ENCODE measurements at regions not wholly inside any gene's neighbourhood (a gene's known extent, or its start where the extent isn't known, plus 50 kb on each side); places are given as distances from the start of the nearest gene placed in this dataset.

DNA sequence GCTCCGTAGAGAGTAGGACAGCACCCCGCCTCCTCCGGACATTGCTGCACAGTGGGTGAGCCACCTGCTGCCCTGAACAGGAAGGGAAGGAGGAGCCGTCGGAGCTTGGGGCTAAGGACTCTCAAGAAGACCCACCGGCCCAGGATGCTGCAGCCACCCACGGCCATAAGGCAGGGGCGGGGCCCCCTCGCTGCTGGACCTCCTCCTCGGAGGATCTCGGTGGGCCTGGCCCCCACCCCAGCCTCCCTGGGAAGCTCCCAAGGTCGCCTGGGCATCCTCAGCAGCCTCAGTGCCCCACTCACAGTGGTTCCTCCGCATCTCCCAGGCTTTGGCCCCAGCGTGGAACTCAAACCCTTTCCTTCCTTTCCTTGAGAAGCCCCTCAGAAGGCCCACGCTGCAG, 68.6 kb upstream of the DIO3 start:
- Histone ChIP-seq H3K4me1 (ENCODE audit: low read length) (no peaks in the 10 kb centered on the region), H3K36me3 (replicated peaks; ENCODE audit: low read depth, low read length) (no peaks in the 10 kb centered on the region), H3K27ac (ENCODE audit: low read length) (no peak overlapping the region), H3K4me3 (ENCODE audit: low read length) (no peak overlapping the region), H3K27me3 (ENCODE audit: low read depth, low read length) (no peaks in the 10 kb centered on the region), H3K9me3 (ENCODE audit: insufficient read depth, low read length) (no peaks in the 10 kb centered on the region), H3K4me2 (ENCODE audit: low read length) (no peak overlapping the region), H3K9ac (ENCODE audit: low read length) (no peak overlapping the region), H4K20me1 (ENCODE audit: insufficient read depth, low read length) (no peaks in the 10 kb centered on the region), H2AFZ (ENCODE audit: low read depth, low read length) (no peak overlapping the region), H3K79me2 (ENCODE audit: low read length) (no peaks in the 10 kb centered on the region)
- TF ChIP-seq EZH2phosphoT487 (IDR thresholded peaks at IDR 0.05; ENCODE audit: low read depth) (no peak), CTCF (IDR thresholded peaks at IDR 0.05; ENCODE audit: low read depth, low read length) (no peak)

DNA sequence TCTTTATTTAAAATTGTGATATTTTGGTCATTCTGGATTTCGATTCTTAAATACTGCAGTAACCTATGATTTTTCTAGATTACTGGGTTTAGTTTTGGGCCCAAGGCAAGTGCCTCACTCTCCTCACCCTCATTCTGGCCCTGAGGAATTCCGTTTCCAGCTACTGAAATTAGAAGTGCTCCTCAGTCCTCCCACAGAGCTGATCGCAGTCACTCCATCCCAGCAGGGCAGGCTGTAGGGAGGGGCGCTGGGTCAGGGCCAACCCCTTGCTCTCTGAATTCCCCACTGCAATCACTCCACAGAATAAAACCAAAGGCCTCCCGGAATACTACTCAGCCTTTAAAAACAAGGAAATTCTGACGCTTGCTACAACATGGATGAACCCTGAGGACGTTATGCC, 66.5 kb upstream of the DIO3 start:
- Histone ChIP-seq H3K4me1 (ENCODE audit: low read length) (no peaks in the 10 kb centered on the region), H3K36me3 (replicated peaks; ENCODE audit: low read depth, low read length) (no peaks in the 10 kb centered on the region), H3K4me2 (ENCODE audit: low read length) (no peak overlapping the region), H3K79me2 (ENCODE audit: low read length) (no peaks in the 10 kb centered on the region), H4K20me1 (ENCODE audit: insufficient read depth, low read length) (no peaks in the 10 kb centered on the region), H3K4me3 (ENCODE audit: low read length) (no peak overlapping the region), H3K27me3 (ENCODE audit: low read depth, low read length) (no peaks in the 10 kb centered on the region), H3K27ac (ENCODE audit: low read length) (no peak overlapping the region), H3K9me3 (ENCODE audit: insufficient read depth, low read length) (no peaks in the 10 kb centered on the region), H2AFZ (ENCODE audit: low read depth, low read length) (no peak overlapping the region), H3K9ac (ENCODE audit: low read length) (no peak overlapping the region)
- TF ChIP-seq EZH2phosphoT487 (IDR thresholded peaks at IDR 0.05; ENCODE audit: low read depth) (no peak), CTCF (IDR thresholded peaks at IDR 0.05; ENCODE audit: low read depth, low read length) (no peak)

DNA sequence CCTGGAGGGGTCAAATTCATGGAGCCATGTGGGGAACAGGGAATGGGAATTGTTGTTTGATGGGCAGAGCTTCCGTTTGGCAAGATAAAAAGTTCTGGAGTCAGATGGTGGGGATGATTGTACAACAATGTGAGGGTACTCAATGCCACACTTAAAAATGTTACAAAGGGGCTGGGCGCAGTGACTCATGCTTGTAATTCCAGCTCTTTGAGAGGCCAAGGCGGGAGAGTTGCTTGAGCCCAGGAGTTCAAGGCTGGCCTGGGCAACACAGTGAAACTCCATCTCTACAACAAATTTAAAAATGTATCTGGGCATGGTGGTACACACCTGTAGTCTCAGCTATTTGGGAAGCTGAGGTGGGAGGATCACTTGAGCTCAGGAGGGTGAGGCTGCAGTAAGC, 66.0 kb upstream of the DIO3 start:
- H2AFZ ChIP-seq (ENCODE audit: low read depth, low read length), result no peak overlapping the region
- H3K27me3 ChIP-seq (ENCODE audit: low read depth, low read length), result no peaks in the 10 kb centered on the region
- no peak overlapping the region for H3K9ac ChIP-seq (ENCODE audit: low read length)
- TF ChIP-seq CTCF (IDR thresholded peaks at IDR 0.05; ENCODE audit: low read depth, low read length), result no peak
- TF ChIP-seq EZH2phosphoT487 (IDR thresholded peaks at IDR 0.05; ENCODE audit: low read depth), result no peak
- H3K36me3 ChIP-seq (replicated peaks; ENCODE audit: low read depth, low read length), result no peaks in the 10 kb centered on the region
- H3K4me3 ChIP-seq (ENCODE audit: low read length), result no peak overlapping the region
- H4K20me1 ChIP-seq (ENCODE audit: insufficient read depth, low read length), result no peaks in the 10 kb centered on the region
- no peak overlapping the region for H3K27ac ChIP-seq (ENCODE audit: low read length)
- H3K4me2 ChIP-seq (ENCODE audit: low read length), result no peak overlapping the region
- H3K9me3 ChIP-seq (ENCODE audit: insufficient read depth, low read length), result no peaks in the 10 kb centered on the region
- no peaks in the 10 kb centered on the region for H3K4me1 ChIP-seq (ENCODE audit: low read length)
- H3K79me2 ChIP-seq (ENCODE audit: low read length), result no peaks in the 10 kb centered on the region

DNA sequence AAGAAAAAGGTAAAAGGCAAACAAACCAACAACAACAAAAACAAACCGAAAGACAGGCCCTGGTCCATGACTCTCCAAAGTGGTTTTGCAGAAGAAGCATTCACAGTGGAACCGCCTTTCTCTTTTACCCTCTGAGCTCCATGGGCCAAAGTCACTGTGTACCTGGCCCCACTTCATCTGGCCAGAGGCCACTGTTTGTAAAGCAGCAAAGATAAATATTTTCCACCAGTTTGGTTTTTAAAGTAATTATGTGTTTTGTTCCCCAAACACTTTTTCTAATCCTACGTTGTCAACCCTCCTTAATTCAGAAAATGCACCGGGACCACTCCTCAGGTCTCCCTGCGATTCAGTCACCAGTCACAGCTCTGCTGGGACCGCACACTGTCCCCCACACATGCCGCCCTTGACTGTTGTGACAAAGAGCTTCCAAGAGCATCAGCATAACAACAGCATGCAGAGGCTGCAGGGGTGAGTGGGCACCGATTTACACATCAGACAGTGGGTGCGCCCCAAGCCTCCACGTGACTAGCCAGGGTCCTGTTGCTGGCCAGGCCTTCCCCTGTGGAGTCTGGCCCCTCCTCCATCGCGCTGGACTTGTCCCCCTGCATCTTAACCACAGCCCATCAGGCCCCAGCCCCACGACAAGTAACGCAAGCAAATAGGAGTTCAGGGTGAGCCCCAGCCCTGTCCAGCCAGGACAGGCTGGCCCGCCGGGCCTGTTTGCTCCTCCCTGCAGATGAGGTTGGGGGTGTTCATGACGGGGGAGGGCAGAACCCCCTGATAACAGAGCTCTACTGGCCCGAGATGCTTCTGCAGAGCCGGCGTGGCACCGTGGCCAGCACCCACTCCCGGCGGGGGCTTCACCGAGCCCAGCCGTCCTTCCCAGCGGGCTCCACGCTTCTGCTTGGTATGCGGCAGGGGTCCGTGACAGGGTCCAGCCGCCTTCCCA, 65.2 kb upstream of the DIO3 start:
- H3K4me3 ChIP-seq (ENCODE audit: low read length), result no peak overlapping the region
- H3K79me2 ChIP-seq (ENCODE audit: low read length), result no peaks in the 10 kb centered on the region
- H3K27ac ChIP-seq (ENCODE audit: low read length), result no peak overlapping the region
- no peak overlapping the region for H2AFZ ChIP-seq (ENCODE audit: low read depth, low read length)
- no peaks in the 10 kb centered on the region for H4K20me1 ChIP-seq (ENCODE audit: insufficient read depth, low read length)
- H3K4me2 ChIP-seq (ENCODE audit: low read length), result no peak overlapping the region
- no peak overlapping the region for H3K9ac ChIP-seq (ENCODE audit: low read length)
- TF ChIP-seq CTCF (IDR thresholded peaks at IDR 0.05; ENCODE audit: low read depth, low read length) (no peak), EZH2phosphoT487 (IDR thresholded peaks at IDR 0.05; ENCODE audit: low read depth) (no peak)
- no peaks in the 10 kb centered on the region for H3K36me3 ChIP-seq (replicated peaks; ENCODE audit: low read depth, low read length)
- H3K4me1 ChIP-seq (ENCODE audit: low read length), result no peaks in the 10 kb centered on the region
- H3K9me3 ChIP-seq (ENCODE audit: insufficient read depth, low read length), result no peaks in the 10 kb centered on the region
- no peaks in the 10 kb centered on the region for H3K27me3 ChIP-seq (ENCODE audit: low read depth, low read length)

All from OCI-LY3 (cell line).